SK-N-SH (cell line): ENCODE measurements at regions not wholly inside any gene's neighbourhood (a gene's known extent, or its start where the extent isn't known, plus 50 kb on each side); places are given as distances from the start of the nearest gene placed in this dataset.

Experiments
- CTCF ChIA-PET: fragments of 300-600, 350-600 bp; formaldehyde crosslinking; extraction: SDS; loops from one replicate; lab custom pipeline; 2021; lab: Yijun Ruan, JAX
- POLR2A ChIA-PET: fragments of 350-600 bp; sonication (Branson Sonifier 250); formaldehyde crosslinking; extraction: SDS; loops from one replicate; lab custom pipeline; 2020; ENCODE audit warnings: antibody characterized with exemption, inconsistent platforms; lab: Yijun Ruan, JAX
- DNase-seq: peaks from one replicate; pipeline ENCODE4 v3.0.0; 2012
- H2AFZ ChIP-seq: fragments of 200-600 bp; sonication (generic); 2 replicates; pipeline ENCODE4 v1.8.1; 2016; ENCODE audit warnings: antibody characterized with exemption, mild to moderate bottlenecking, low read depth
- H3F3A ChIP-seq: fragments of 200-600 bp; sonication (generic); replicated peaks from 2 replicates; pipeline ENCODE3; 2016; ENCODE audit warnings: antibody characterized with exemption, mild to moderate bottlenecking; ENCODE audit not compliant: insufficient read depth
- H3K27ac ChIP-seq, 2 experiments: fragments of 200-500 bp in 1 of 2; fragments of 200-600 bp in 1 of 2; sonication (Bioruptor generic) in 1 of 2; sonication (generic), shearing (Covaris generic) in 1 of 2; 2 replicates each; pipeline versions ENCODE4 v1.5.1 to v1.6.1; 2014 to 2016; ENCODE audit warnings: low read depth in 2 of 2, inconsistent platforms in 1 of 2, low read length in 1 of 2, mild to moderate bottlenecking in 1 of 2, mixed read lengths in 1 of 2
- H3K27me3 ChIP-seq: fragments of 200-600 bp; sonication (generic), shearing (Covaris generic); 2 replicates; pipeline ENCODE4 v1.6.1; 2016; ENCODE audit warnings: mixed run types; ENCODE audit not compliant: insufficient read depth
- H3K36me3 ChIP-seq, 2 experiments: fragments of 200-500 bp in 1 of 2; fragments of 200-600 bp in 1 of 2; sonication (Bioruptor generic) in 1 of 2; sonication (generic) in 1 of 2; replicated peaks in 1 of 2; 2 replicates each; pipeline versions ENCODE3 to v1.5.1; 2014 to 2016; ENCODE audit warnings: low read length in 1 of 2, mild to moderate bottlenecking in 1 of 2; ENCODE audit not compliant: insufficient read depth in 2 of 2, control insufficient read depth in 1 of 2
- H3K4me1 ChIP-seq, 2 experiments: fragments of 200-500 bp in 1 of 2; fragments of 200-600 bp in 1 of 2; sonication (Bioruptor generic) in 1 of 2; sonication (generic), shearing (Covaris generic) in 1 of 2; 2 replicates each; pipeline versions ENCODE4 v1.5.1 to v1.6.1; 2014 to 2016; ENCODE audit warnings: low read depth in 1 of 2, low read length in 1 of 2, mixed run types in 1 of 2; ENCODE audit not compliant: insufficient read depth in 2 of 2, control insufficient read depth in 1 of 2
- H3K4me2 ChIP-seq: fragments of 200-600 bp; sonication (generic), shearing (Covaris generic); 2 replicates; pipeline ENCODE4 v1.6.1; 2017; ENCODE audit warnings: mixed run types
- H3K4me3 ChIP-seq, 2 experiments: fragments of 200-500 bp in 1 of 2; fragments of 200-600 bp in 1 of 2; sonication (Bioruptor generic) in 1 of 2; sonication (generic), shearing (Covaris generic) in 1 of 2; 2 replicates each; pipeline versions ENCODE4 v1.5.1 to v1.8.1; 2014 to 2016; ENCODE audit warnings: low read depth in 2 of 2, inconsistent platforms in 1 of 2, low read length in 1 of 2, mild to moderate bottlenecking in 1 of 2, mixed read lengths in 1 of 2, moderate library complexity in 1 of 2
- H3K79me2 ChIP-seq: fragments of 200-600 bp; sonication (generic); 2 replicates; pipeline ENCODE4 v1.8.1; 2017; ENCODE audit warnings: mild to moderate bottlenecking; ENCODE audit not compliant: insufficient read depth
- H3K9ac ChIP-seq: fragments of 200-600 bp; sonication (generic); 2 replicates; pipeline ENCODE4 v1.6.1; 2017; ENCODE audit warnings: mixed run types
- H3K9me2 ChIP-seq: fragments of 200-600 bp; sonication (generic); 2 replicates; pipeline ENCODE4 v1.6.1; 2017; ENCODE audit warnings: mixed run types
- H3K9me3 ChIP-seq: fragments of 200-600 bp; sonication (generic); 2 replicates; pipeline ENCODE4 v1.6.1; 2017; ENCODE audit warnings: mixed run types, mild to moderate bottlenecking, moderate library complexity
- H4K20me1 ChIP-seq: fragments of 200-600 bp; sonication (generic); 2 replicates; pipeline ENCODE4 v1.6.1; 2017; ENCODE audit warnings: mild to moderate bottlenecking, mixed run types; ENCODE audit not compliant: insufficient read depth
- CTCF ChIP-seq: fragments of 200-600 bp; sonication (generic); IDR thresholded peaks from 2 replicates; pipeline ENCODE4 v1.6.1; 2017; ENCODE audit warnings: antibody characterized with exemption, mild to moderate bottlenecking, moderate library complexity
- EP300 ChIP-seq, 2 experiments: IDR thresholded peaks; 2 replicates each; pipeline versions ENCODE4 v1.4.0 to v1.6.1; 2012; ENCODE audit warnings: borderline replicate concordance in 1 of 2, low read depth in 1 of 2, low read length in 1 of 2
- FOXJ3 ChIP-seq: sonication (generic); formaldehyde crosslinking; IDR thresholded peaks from 2 replicates; pipeline ENCODE4 v1.5.1; 2020; ENCODE audit warnings: mild to moderate bottlenecking, missing genetic modification reagents
- GABPA ChIP-seq: IDR thresholded peaks from 2 replicates; pipeline ENCODE4 v1.4.0; 2012; ENCODE audit warnings: low read depth, mild to moderate bottlenecking
- GATA2 ChIP-seq: sonication (generic); formaldehyde crosslinking; IDR thresholded peaks from 2 replicates; pipeline ENCODE4 v1.5.0; 2020; ENCODE audit warnings: mild to moderate bottlenecking, missing genetic modification reagents
- IRF3 ChIP-seq: fragments of 150-350 bp; IDR thresholded peaks from 2 replicates; pipeline ENCODE4 v1.6.1; 2016; ENCODE audit warnings: mild to moderate bottlenecking, low read depth, low read length
- POLR2AphosphoS5 ChIP-seq: IDR thresholded peaks from 2 replicates; pipeline ENCODE4 v1.6.1; 2012; ENCODE audit warnings: low read depth, low read length
- RAD21 ChIP-seq: IDR thresholded peaks from 2 replicates; pipeline ENCODE4 v1.6.1; 2012; ENCODE audit warnings: mild to moderate bottlenecking, low read length
- RCOR1 ChIP-seq: fragments of 150-350 bp; IDR thresholded peaks from 2 replicates; pipeline ENCODE4 v1.6.1; 2017; ENCODE audit warnings: antibody characterized with exemption, low read length
- RFX5 ChIP-seq: IDR thresholded peaks from 2 replicates; pipeline ENCODE4 v1.6.1; 2012; ENCODE audit warnings: mild to moderate bottlenecking, improper control_type of control experiment, low read length
- SIN3A ChIP-seq: IDR thresholded peaks from 2 replicates; pipeline ENCODE4 v1.6.1; 2012; ENCODE audit warnings: low read depth, mild to moderate bottlenecking, low read length, moderate library complexity, borderline replicate concordance
- TEAD4 ChIP-seq: IDR thresholded peaks from 2 replicates; pipeline ENCODE4 v1.4.0; 2012; ENCODE audit warnings: mild to moderate bottlenecking, borderline replicate concordance; ENCODE audit not compliant: insufficient read depth
- YY1 ChIP-seq: IDR thresholded peaks from 2 replicates; pipeline ENCODE4 v1.4.0; 2012; ENCODE audit warnings: low read depth, mild to moderate bottlenecking
- WGBS: methylation state at CpG from one replicate; pipeline ENCODE4 v1.1.6; 2017; ENCODE audit warnings: low lambda C conversion rate; 5-methylcytosine and 5-hydroxymethylcytosine counted together

- WGBS, result 42% methylated on average over 9 of the region's 10 CpGs
- Histone ChIP-seq H3F3A (peaks cover 3% of the 10 kb centered on the region), H3K27ac (peak overlapping the region in 1 of 2 experiments; percentile 76; a peak in 2 of 4 replicates), H3K4me1 (peaks cover 0 to 42% of the 10 kb centered on the region in 2 experiments; a peak in 2 of 4 replicates), H3K27me3 (peaks cover 23% of the 10 kb centered on the region; the same call in 1 of the 2 replicates), H4K20me1 (no peaks in the 10 kb centered on the region), H3K9me3 (no peaks in the 10 kb centered on the region), H3K36me3 (no peaks in the 10 kb centered on the region), H3K4me2 (peak overlapping the region; percentile 92), H2AFZ (no peak overlapping the region), H3K79me2 (no peaks in the 10 kb centered on the region), H3K4me3 (peak overlapping the region in 1 of 2 experiments; percentile 62; a peak in 3 of 4 replicates), H3K9me2 (no peaks in the 10 kb centered on the region), H3K9ac (no peak overlapping the region)
- POLR2A ChIA-PET, result interaction anchor here (0.6 to 3.7 kb wide), 3 partner anchors 81 to 258 kb away, joined by 3 to 20 read pairs (median 3); partner anchors contain the start of gene UCHL1
- peak in 1 of 2 experiments; percentile 64; a peak in 2 of 4 replicates for TF ChIP-seq EP300 (IDR thresholded peaks at IDR 0.05; ENCODE audit: borderline replicate concordance in 1 of 2, low read depth in 1 of 2, low read length in 1 of 2)
- TF ChIP-seq IRF3, result no peak
- no peak for TF ChIP-seq RFX5
- no peak for TF ChIP-seq SIN3A
- TF ChIP-seq POLR2AphosphoS5, result no peak
- peak; percentile 31; the same call in 1 of the 2 replicates for TF ChIP-seq GATA2 (CRISPR knock-in tag)
- TF ChIP-seq YY1, result no peak
- TF ChIP-seq CTCF, result no peak
- TF ChIP-seq RCOR1, result peak; percentile 31; the same call in 1 of the 2 replicates
- TF ChIP-seq FOXJ3, result peak; percentile 26; the same call in 1 of the 2 replicates
- peak; percentile 39 for DNase-seq
- CTCF ChIA-PET, result interaction anchor here (0.6 to 2.0 kb wide), 9 partner anchors 21 to 326 kb away, joined by 3 to 8 read pairs (median 5); no protein-coding TSS in a partner anchor
Observed at GRCh38 chr4:41361794-41362526, 105.2 kb downstream of the UCHL1 start.

- peaks cover 23% of the 10 kb centered on the region; the same call in 1 of the 2 replicates for H3K27me3 ChIP-seq
- no peak for DNase-seq
- no peak overlapping the region for H2AFZ ChIP-seq
- H3K4me3 ChIP-seq, result no peak overlapping the region
- ChIA-PET CTCF (interaction anchor here (0.9 to 1.5 kb wide), 3 partner anchors 299 to 331 kb away, joined by 3 to 5 read pairs (median 5); no protein-coding TSS in a partner anchor), POLR2A (no interaction called here)
- WGBS, result 73% methylated on average over 10 of the region's 10 CpGs
- H3K79me2 ChIP-seq, result no peaks in the 10 kb centered on the region
- no peaks in the 10 kb centered on the region for H3K9me2 ChIP-seq
- peaks cover 3% of the 10 kb centered on the region for H3F3A ChIP-seq
- no peak overlapping the region for H3K27ac ChIP-seq
- H3K36me3 ChIP-seq, result no peaks in the 10 kb centered on the region
- H3K4me2 ChIP-seq, result no peak overlapping the region
- peaks cover 0 to 42% of the 10 kb centered on the region in 2 experiments; a peak in 2 of 4 replicates for H3K4me1 ChIP-seq
- TF ChIP-seq IRF3 (no peak), RAD21 (no peak), TEAD4 (no peak), GABPA (no peak)
- no peaks in the 10 kb centered on the region for H4K20me1 ChIP-seq
- H3K9me3 ChIP-seq, result no peaks in the 10 kb centered on the region
- H3K9ac ChIP-seq, result no peak overlapping the region
Observed at GRCh38 chr4:41362621-41363383, 106.1 kb downstream of the UCHL1 start.
